22Rv1 (cell line): ENCODE measurements at regions not wholly inside any gene's neighbourhood (a gene's known extent, or its start where the extent isn't known, plus 50 kb on each side); places are given as distances from the start of the nearest gene placed in this dataset.

Experiments
- ZFX ChIP-seq: fragments of 450-650 bp; IDR thresholded peaks from 2 replicates; pipeline ENCODE4 v1.6.1; 2017; ENCODE audit warnings: antibody characterized with exemption, borderline replicate concordance
- TF ChIP-seq, protein P1 (sequence below): fragments of 450-650 bp; IDR thresholded peaks from 2 replicates; pipeline ENCODE4 v1.5.1; 2017; ENCODE audit warnings: mild to moderate bottlenecking

DNA sequence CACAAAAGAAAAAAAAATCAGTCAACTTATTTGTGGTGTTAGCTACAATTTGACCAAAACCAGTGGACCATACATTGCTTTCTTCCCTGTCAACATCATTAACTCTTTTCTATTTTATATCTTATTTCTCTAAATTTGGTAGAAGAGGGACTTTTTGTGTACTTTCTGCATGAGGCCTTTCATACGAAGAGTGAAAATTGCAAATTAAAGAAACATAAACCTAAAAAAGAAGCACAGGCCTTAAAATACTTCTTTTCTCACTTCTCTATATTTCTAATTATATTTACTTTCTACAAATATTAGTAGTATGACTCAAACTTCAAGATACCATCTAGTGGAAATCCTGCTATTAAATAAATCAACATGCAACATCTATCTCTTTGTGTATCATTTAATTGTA, 1073.4 kb upstream of the ZEB2 start:
- TF ChIP-seq, protein P1, sequence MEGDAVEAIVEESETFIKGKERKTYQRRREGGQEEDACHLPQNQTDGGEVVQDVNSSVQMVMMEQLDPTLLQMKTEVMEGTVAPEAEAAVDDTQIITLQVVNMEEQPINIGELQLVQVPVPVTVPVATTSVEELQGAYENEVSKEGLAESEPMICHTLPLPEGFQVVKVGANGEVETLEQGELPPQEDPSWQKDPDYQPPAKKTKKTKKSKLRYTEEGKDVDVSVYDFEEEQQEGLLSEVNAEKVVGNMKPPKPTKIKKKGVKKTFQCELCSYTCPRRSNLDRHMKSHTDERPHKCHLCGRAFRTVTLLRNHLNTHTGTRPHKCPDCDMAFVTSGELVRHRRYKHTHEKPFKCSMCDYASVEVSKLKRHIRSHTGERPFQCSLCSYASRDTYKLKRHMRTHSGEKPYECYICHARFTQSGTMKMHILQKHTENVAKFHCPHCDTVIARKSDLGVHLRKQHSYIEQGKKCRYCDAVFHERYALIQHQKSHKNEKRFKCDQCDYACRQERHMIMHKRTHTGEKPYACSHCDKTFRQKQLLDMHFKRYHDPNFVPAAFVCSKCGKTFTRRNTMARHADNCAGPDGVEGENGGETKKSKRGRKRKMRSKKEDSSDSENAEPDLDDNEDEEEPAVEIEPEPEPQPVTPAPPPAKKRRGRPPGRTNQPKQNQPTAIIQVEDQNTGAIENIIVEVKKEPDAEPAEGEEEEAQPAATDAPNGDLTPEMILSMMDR: no peak
- TF ChIP-seq ZFX: no peak
